Stimulated activated CD4-positive, alpha-beta T cell treated with anti-CD3 and anti-CD28 coated beads, TNF-alpha, amount 100 ng/mL, for 24 hours (primary cell): ENCODE measurements at regions not wholly inside any gene's neighbourhood (a gene's known extent, or its start where the extent isn't known, plus 50 kb on each side); places are given as distances from the start of the nearest gene placed in this dataset.

Source experiments
- DNase-seq, 3 experiments: peaks; one replicate each; pipeline ENCODE4 v3.0.0-alpha.2; 2020; ENCODE audit warnings: low read depth in 3 of 3

- DNase-seq: no peak
Observed at GRCh38 chr4:181674315-181674875, 568.8 kb upstream of the TENM3 start.

GRCh38 chr4:181676546-181676945 is 566.7 kb upstream of the TENM3 start:
- no peak for DNase-seq

- no peak for DNase-seq
Observed at GRCh38 chr4:181677201-181677600, 566.0 kb upstream of the TENM3 start.

- no peak for DNase-seq
Observed at GRCh38 chr4:181677621-181678020, 565.6 kb upstream of the TENM3 start.

GRCh38 chr4:181679754-181680153 is 563.4 kb upstream of the TENM3 start:
- DNase-seq: no peak

- DNase-seq: no peak
Observed at GRCh38 chr4:181682367-181683047, 560.7 kb upstream of the TENM3 start.

GRCh38 chr4:181684310-181684709 is 558.9 kb upstream of the TENM3 start:
- DNase-seq: no peak

- no peak for DNase-seq
Observed at GRCh38 chr4:181685461-181685860, 557.7 kb upstream of the TENM3 start.

- DNase-seq: no peak
Observed at GRCh38 chr4:181685911-181686310, 557.3 kb upstream of the TENM3 start.

GRCh38 chr4:181687116-181687515 is 556.1 kb upstream of the TENM3 start:
- no peak for DNase-seq

GRCh38 chr4:181688432-181688831 is 554.8 kb upstream of the TENM3 start:
- DNase-seq: no peak

GRCh38 chr4:181688872-181689271 is 554.3 kb upstream of the TENM3 start:
- no peak for DNase-seq

GRCh38 chr4:181690498-181690897 is 552.7 kb upstream of the TENM3 start:
- DNase-seq: no peak

- DNase-seq: no peak
Observed at GRCh38 chr4:181692965-181693364, 550.2 kb upstream of the TENM3 start.

GRCh38 chr4:181693517-181693916 is 549.7 kb upstream of the TENM3 start:
- DNase-seq: no peak

GRCh38 chr4:181698221-181698620 is 545.0 kb upstream of the TENM3 start:
- DNase-seq: no peak

- no peak for DNase-seq
Observed at GRCh38 chr4:181701214-181701613, 542.0 kb upstream of the TENM3 start.

- DNase-seq: no peak
Observed at GRCh38 chr4:181701894-181702293, 541.3 kb upstream of the TENM3 start.

- DNase-seq: no peak
Observed at GRCh38 chr4:181702864-181703495, 540.2 kb upstream of the TENM3 start.

GRCh38 chr4:181710143-181710542 is 533.1 kb upstream of the TENM3 start:
- no peak for DNase-seq

GRCh38 chr4:181711387-181711786 is 531.8 kb upstream of the TENM3 start:
- DNase-seq: no peak

GRCh38 chr4:181728305-181728966 is 514.8 kb upstream of the TENM3 start:
- DNase-seq: no peak

GRCh38 chr4:181731900-181732299 is 511.3 kb upstream of the TENM3 start:
- DNase-seq: no peak
